GM12874 (cell line): ENCODE measurements at regions not wholly inside any gene's neighbourhood (a gene's known extent, or its start where the extent isn't known, plus 50 kb on each side); places are given as distances from the start of the nearest gene placed in this dataset.

Experiments used
- TF ChIP-seq, protein P1 (sequence below): IDR thresholded peaks from 2 replicates; pipeline ENCODE4 v1.5.1; 2011; ENCODE audit warnings: low read depth, mild to moderate bottlenecking, control low read depth, low read length, moderate library complexity; ENCODE audit not compliant: insufficient read depth

DNA sequence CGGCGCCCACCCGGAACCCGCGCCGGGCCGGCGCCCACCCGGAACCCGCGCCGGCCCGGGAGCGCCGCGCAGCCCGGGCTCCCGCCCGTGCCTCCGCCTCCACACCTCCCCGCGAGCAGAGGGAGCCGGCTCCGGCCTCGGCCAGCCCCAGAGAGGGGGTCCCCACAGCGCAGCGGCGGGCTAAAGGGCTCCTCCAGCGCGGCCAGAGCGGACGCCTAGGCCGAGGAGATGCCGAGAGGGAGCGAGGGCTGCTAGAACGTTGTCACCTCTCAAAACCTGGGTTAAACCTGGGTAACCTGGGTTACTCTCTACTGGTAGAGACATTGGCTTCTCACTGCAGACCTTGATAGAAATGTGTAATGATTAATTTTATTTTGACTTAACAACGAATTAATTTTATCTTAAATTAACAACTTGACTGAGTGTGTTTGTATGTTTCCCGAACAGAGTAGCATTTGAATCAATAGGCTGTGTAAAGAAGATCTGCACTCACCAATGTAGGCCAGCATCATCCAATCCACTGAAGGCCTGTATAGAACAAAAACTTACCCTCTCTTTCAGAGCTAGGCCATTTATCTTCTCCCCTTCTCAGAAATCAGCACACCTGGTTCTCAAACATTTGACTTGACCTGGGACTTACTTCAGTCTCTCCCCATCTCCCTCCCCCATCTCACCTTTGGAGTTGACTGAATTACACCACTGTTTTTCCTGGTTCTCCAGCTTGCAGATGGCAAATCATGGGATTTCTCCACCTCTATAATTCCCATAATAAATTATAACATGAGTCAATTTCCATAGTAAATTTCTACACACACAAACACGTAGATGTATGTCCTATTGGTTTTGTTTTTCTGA, 242.7 kb downstream of the ASXL3 start:
- TF ChIP-seq, protein P1, sequence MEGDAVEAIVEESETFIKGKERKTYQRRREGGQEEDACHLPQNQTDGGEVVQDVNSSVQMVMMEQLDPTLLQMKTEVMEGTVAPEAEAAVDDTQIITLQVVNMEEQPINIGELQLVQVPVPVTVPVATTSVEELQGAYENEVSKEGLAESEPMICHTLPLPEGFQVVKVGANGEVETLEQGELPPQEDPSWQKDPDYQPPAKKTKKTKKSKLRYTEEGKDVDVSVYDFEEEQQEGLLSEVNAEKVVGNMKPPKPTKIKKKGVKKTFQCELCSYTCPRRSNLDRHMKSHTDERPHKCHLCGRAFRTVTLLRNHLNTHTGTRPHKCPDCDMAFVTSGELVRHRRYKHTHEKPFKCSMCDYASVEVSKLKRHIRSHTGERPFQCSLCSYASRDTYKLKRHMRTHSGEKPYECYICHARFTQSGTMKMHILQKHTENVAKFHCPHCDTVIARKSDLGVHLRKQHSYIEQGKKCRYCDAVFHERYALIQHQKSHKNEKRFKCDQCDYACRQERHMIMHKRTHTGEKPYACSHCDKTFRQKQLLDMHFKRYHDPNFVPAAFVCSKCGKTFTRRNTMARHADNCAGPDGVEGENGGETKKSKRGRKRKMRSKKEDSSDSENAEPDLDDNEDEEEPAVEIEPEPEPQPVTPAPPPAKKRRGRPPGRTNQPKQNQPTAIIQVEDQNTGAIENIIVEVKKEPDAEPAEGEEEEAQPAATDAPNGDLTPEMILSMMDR: no peak

DNA sequence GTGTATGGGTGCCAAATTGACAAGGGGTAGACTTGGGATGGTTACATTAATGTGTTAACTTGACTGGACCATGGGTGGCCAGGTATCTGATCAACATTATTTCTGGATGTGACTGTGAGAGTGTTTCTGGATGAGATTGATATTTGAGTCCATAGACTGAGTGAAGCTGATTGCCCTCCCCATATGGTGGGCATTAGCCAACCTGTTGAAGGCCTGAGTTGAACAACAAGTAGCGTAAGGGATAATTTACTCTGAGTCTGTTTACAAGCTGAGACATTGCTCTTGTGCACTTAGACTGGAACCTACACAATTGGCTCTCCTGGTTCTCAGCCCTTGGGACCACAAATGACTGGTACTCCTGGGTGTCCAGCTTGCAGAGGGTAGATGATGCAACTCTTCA, 240.1 kb downstream of the ASXL3 start:
- TF ChIP-seq, protein P1: no peak

DNA sequence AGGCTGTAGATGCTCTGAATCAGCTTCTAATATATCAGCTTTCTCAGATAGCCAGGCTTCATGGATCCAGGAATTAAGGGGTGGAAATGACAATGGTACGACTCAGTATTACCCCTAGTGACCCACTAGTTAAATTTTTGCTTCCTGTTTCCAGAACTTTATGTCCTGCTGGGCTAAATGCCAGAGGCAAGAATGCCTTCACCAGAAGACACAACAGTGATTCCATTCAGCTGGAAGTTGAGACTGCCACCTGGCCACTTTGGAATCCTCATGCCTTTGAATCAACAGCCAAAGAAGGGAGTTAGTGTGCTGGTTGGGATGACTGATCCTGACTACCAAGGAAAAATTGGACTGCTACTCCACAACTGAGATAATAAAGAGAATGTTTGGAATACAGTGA, 239.1 kb downstream of the ASXL3 start:
- TF ChIP-seq, protein P1: no peak

DNA sequence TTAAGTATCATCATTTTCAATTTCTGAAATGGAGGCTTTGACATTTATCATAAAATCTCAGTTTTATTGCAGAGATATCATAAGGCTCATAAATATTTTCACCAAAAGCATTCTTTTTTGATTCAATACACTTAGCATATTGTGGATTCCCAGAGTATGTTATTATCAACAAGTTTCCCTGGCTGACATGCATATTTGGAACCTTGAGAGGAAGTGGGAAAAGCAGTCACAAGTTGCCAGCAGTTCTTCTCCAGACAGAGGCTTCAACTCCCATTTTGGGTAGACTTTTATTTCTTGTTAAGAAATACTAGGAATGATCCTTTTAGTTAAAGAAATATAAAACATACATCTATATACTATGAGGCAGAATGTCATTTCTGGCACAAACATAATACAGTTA, 236.5 kb downstream of the ASXL3 start:
- TF ChIP-seq, protein P1: no peak

DNA sequence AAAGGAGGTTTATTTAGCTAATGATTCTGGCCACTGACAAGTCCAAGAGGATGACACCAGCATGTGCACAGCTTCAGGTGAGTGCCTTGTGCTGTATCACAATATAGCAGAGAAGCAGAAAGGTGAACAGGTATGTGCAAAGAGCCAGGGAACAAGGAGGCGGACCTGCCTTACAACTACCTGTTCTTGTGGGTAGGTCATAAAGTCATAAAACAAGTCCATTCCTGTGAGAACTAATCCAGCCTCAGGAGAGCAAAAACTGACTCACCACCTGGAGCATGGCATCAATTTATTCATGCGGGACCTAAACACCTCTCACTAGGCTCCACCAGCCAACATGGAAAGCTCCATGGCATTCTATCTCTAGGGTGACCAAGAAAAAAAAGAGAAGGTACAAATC, 234.2 kb downstream of the ASXL3 start:
- TF ChIP-seq, protein P1: no peak

DNA sequence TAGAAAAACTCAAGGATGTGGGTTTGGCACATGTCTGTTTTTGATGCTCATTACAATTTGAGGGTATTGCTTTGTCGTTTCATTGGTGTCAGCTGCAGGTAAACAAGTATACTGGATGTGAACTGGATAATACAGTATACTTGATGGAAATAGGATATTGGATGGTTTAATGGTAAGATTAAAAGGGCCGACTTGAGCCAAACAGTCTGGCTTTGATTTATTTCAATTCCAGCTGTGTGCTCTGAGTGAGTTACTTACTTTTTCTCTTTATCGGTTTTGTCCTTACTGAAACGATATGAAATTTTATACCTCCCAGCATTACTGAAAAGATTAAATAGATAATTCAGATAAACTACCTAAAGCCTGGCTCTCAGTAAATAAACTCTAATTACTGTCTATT, 227.6 kb downstream of the ASXL3 start:
- TF ChIP-seq, protein P1: no peak

DNA sequence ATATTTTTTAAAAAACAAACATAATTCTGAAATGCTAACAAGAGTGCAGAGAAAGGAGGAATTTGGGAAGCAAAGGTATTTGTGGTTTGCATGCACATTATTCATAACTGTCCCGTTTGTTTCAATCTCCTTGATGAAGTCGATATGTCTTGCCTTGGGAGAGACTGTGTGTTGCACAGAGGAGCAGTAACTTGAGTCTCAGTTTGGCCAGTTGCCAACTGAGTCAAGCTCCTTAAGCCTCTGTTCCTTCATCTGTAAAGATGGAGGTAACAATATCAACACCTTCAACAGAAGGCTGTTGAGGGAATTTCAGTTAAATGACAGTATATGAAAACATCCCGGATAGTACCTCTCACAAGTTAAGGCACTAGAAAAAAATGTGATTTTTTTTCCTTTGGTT, 226.2 kb downstream of the ASXL3 start:
- TF ChIP-seq, protein P1: no peak

DNA sequence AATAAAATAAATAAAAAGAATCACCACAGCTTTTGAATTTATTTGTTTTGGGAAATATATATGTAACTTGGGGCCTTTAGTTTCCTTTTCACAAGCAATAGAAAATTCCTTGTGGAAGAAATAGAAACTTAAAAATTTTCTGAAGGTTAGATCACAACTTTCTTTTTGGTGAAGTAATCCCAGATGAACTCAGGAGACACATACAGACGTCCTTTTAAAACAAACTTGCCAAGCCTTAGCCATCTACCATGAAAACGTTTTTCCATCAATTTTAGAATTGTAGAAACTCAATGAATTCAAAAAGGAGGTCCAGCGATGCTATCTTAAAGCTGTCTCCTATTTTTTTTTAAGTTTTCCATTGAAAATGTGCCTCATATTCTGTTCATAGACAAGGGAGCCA, 225.6 kb downstream of the ASXL3 start:
- TF ChIP-seq, protein P1: no peak
